GM18867 (cell line): ENCODE measurements at regions not wholly inside any gene's neighbourhood (a gene's known extent, or its start where the extent isn't known, plus 50 kb on each side); places are given as distances from the start of the nearest gene placed in this dataset.

Source experiments
- ATAC-seq: cut with Tn5 transposase; IDR thresholded peaks from one replicate; pipeline ENCODE4 v1.9.1; 2021; ENCODE audit warnings: mild to moderate bottlenecking, moderate library complexity; ENCODE audit not compliant: unreplicated experiment

GRCh38 chr3:13174011-13174802 is 101.0 kb upstream of the IQSEC1 start:
- no peak for ATAC-seq

- ATAC-seq = no peak
Measured at GRCh38 chr3:13173186-13173585, 100.0 kb upstream of the IQSEC1 start.

GRCh38 chr3:13172644-13173013 is 99.4 kb upstream of the IQSEC1 start:
- no peak for ATAC-seq

- no peak for ATAC-seq
Measured at GRCh38 chr3:13171704-13172643, 98.7 kb upstream of the IQSEC1 start.

GRCh38 chr3:13170317-13170716 is 97.1 kb upstream of the IQSEC1 start:
- ATAC-seq = no peak

- ATAC-seq = no peak
Measured at GRCh38 chr3:13168391-13168790, 95.2 kb upstream of the IQSEC1 start.

- no peak for ATAC-seq
Measured at GRCh38 chr3:13167829-13168228, 94.6 kb upstream of the IQSEC1 start.

- no peak for ATAC-seq
Measured at GRCh38 chr3:13167064-13167743, 94.0 kb upstream of the IQSEC1 start.

- ATAC-seq = no peak
Measured at GRCh38 chr3:13166243-13167063, 93.2 kb upstream of the IQSEC1 start.

- no peak for ATAC-seq
Measured at GRCh38 chr3:13165576-13165975, 92.3 kb upstream of the IQSEC1 start.

GRCh38 chr3:13164893-13165492 is 91.8 kb upstream of the IQSEC1 start:
- no peak for ATAC-seq

- no peak for ATAC-seq
Measured at GRCh38 chr3:13163848-13164382, 90.7 kb upstream of the IQSEC1 start.

- ATAC-seq = no peak
Measured at GRCh38 chr3:13162549-13163320, 89.5 kb upstream of the IQSEC1 start.

GRCh38 chr3:13161771-13162535 is 88.7 kb upstream of the IQSEC1 start:
- ATAC-seq = no peak

- ATAC-seq = no peak
Measured at GRCh38 chr3:13161021-13161759, 88.0 kb upstream of the IQSEC1 start.

- ATAC-seq = no peak
Measured at GRCh38 chr3:13160619-13161018, 87.4 kb upstream of the IQSEC1 start.

- no peak for ATAC-seq
Measured at GRCh38 chr3:13159890-13160289, 86.7 kb upstream of the IQSEC1 start.

GRCh38 chr3:13158871-13159270 is 85.6 kb upstream of the IQSEC1 start:
- no peak for ATAC-seq
